Muscle of leg (tissue), 3 donors: ENCODE measurements at regions not wholly inside any gene's neighbourhood (a gene's known extent, or its start where the extent isn't known, plus 50 kb on each side); places are given as distances from the start of the nearest gene placed in this dataset.
"Not testable (repeated sequence)": the region's sequence is repeated elsewhere in the genome, so short reads cannot be mapped to it uniquely, and the experiment has no call there.

ENCODE experiments used
- DNase-seq: peaks from one replicate; pipeline ENCODE4 v3.0.0; 2013
- H3K27ac ChIP-seq: one replicate; pipeline ENCODE4 v1.5.1; 2013; ENCODE audit warnings: mild to moderate bottlenecking, low read length, control low read depth
- H3K27me3 ChIP-seq: one replicate; pipeline ENCODE4 v1.6.1; 2013; ENCODE audit warnings: low read length; ENCODE audit not compliant: control insufficient read depth, insufficient read depth
- H3K36me3 ChIP-seq: one replicate; pipeline ENCODE4 v1.6.1; 2013; ENCODE audit warnings: low read length; ENCODE audit not compliant: control insufficient read depth, insufficient read depth
- H3K4me1 ChIP-seq: one replicate; pipeline ENCODE4 v1.6.1; 2013; ENCODE audit warnings: low read length; ENCODE audit not compliant: control insufficient read depth, insufficient read depth
- H3K4me3 ChIP-seq: one replicate; pipeline ENCODE4 v1.5.1; 2013; ENCODE audit warnings: low read length, control low read depth
- H3K9me3 ChIP-seq: replicated peaks from 2 replicates; pipeline ENCODE4 v1.6.1; 2013; ENCODE audit warnings: low read depth, low read length; ENCODE audit not compliant: control insufficient read depth
- WGBS: methylation state at CpG from one replicate; pipeline ENCODE4 v1.1.5; 2013; ENCODE audit warnings: missing lambda C conversion rate; ENCODE audit not compliant: insufficient coverage; 5-methylcytosine and 5-hydroxymethylcytosine counted together

GRCh38 chr2:106010818-106011355 is 183.2 kb downstream of the UXS1 start:
- Histone ChIP-seq H3K4me3 (no peak overlapping the region), H3K36me3 (no peaks in the 10 kb centered on the region), H3K9me3 (peaks cover 14% of the 10 kb centered on the region), H3K4me1 (peaks cover 4% of the 10 kb centered on the region), H3K27ac (peak overlapping the region; percentile 47), H3K27me3 (no peaks in the 10 kb centered on the region)
- DNase-seq = no peak
- WGBS = 57% methylated on average over 4 of the region's 6 CpGs

- Histone ChIP-seq H3K4me3 (no peak overlapping the region), H3K27me3 (no peaks in the 10 kb centered on the region), H3K36me3 (no peaks in the 10 kb centered on the region), H3K4me1 (peaks cover 4% of the 10 kb centered on the region), H3K27ac (no peak overlapping the region), H3K9me3 (peaks cover 22% of the 10 kb centered on the region)
- WGBS = no CpG with 5 or more reads among the region's 1 CpG
- DNase-seq = no peak
Observed at GRCh38 chr2:106009096-106009495, 185.0 kb downstream of the UXS1 start.

- no CpG with 5 or more reads among the region's 1 CpG for WGBS
- H3K27ac ChIP-seq = no peak overlapping the region
- no peak for DNase-seq
- no peak overlapping the region for H3K4me3 ChIP-seq
- H3K36me3 ChIP-seq = no peaks in the 10 kb centered on the region
- H3K9me3 ChIP-seq = peaks cover 28% of the 10 kb centered on the region
- H3K27me3 ChIP-seq = no peaks in the 10 kb centered on the region
- H3K4me1 ChIP-seq = no peaks in the 10 kb centered on the region
Observed at GRCh38 chr2:106004851-106005250, 189.2 kb downstream of the UXS1 start.

- peak; percentile 46 for DNase-seq
- Histone ChIP-seq H3K9me3 (peaks cover 14% of the 10 kb centered on the region), H3K27me3 (no peaks in the 10 kb centered on the region), H3K4me1 (peaks cover 4% of the 10 kb centered on the region), H3K4me3 (no peak overlapping the region), H3K27ac (peak overlapping the region; percentile 7), H3K36me3 (no peaks in the 10 kb centered on the region)
- 20% methylated on average over 2 of the region's 6 CpGs for WGBS
Observed at GRCh38 chr2:105999211-105999989, 194.7 kb downstream of the UXS1 start.

- H3K4me3 ChIP-seq = no peak overlapping the region
- no peaks in the 10 kb centered on the region for H3K36me3 ChIP-seq
- H3K27me3 ChIP-seq = no peaks in the 10 kb centered on the region
- peaks cover 4% of the 10 kb centered on the region for H3K4me1 ChIP-seq
- DNase-seq = no peak
- no CpG with 5 or more reads among the region's 2 CpGs for WGBS
- H3K9me3 ChIP-seq = peaks cover 19% of the 10 kb centered on the region
- no peak overlapping the region for H3K27ac ChIP-seq
Observed at GRCh38 chr2:105997711-105998110, 196.4 kb downstream of the UXS1 start.

GRCh38 chr2:105990624-105991023 is 203.5 kb downstream of the UXS1 start:
- Histone ChIP-seq H3K4me1 (no peaks in the 10 kb centered on the region), H3K4me3 (no peak overlapping the region), H3K36me3 (no peaks in the 10 kb centered on the region), H3K27ac (no peak overlapping the region), H3K27me3 (no peaks in the 10 kb centered on the region), H3K9me3 (peaks cover 44% of the 10 kb centered on the region)
- WGBS = no CpG with 5 or more reads among the region's 6 CpGs
- no peak for DNase-seq

- 38% methylated on average over 1 of the region's 2 CpGs for WGBS
- DNase-seq, H3K4me3 ChIP-seq, H3K4me1 ChIP-seq, H3K27ac ChIP-seq, H3K27me3 ChIP-seq, H3K36me3 ChIP-seq: not testable (repeated sequence)
- peaks cover 41% of the 10 kb centered on the region for H3K9me3 ChIP-seq
Observed at GRCh38 chr2:105989803-105990202, 204.3 kb downstream of the UXS1 start.

- no peaks in the 10 kb centered on the region for H3K27me3 ChIP-seq
Observed at GRCh38 chr2:105989070-105989469, 205.0 kb downstream of the UXS1 start.

GRCh38 chr2:105977807-105978206 is 216.3 kb downstream of the UXS1 start:
- Histone ChIP-seq H3K27ac (no peak overlapping the region), H3K27me3 (peaks cover 2% of the 10 kb centered on the region)
- WGBS = no CpG with 5 or more reads among the region's 1 CpG

More at GRCh38 chr2:105989070-105989469, 205.0 kb downstream of the UXS1 start:
- H3K4me1 ChIP-seq = no peaks in the 10 kb centered on the region
- no peaks in the 10 kb centered on the region for H3K36me3 ChIP-seq
- H3K27ac ChIP-seq = no peak overlapping the region
- peaks cover 34% of the 10 kb centered on the region for H3K9me3 ChIP-seq
- no peak overlapping the region for H3K4me3 ChIP-seq
- no peak for DNase-seq

GRCh38 chr2:105977212-105977611 is 216.9 kb downstream of the UXS1 start:
- DNase-seq = no peak
- WGBS = 100% methylated on average over 4 of the region's 5 CpGs
- Histone ChIP-seq H3K4me1 (no peaks in the 10 kb centered on the region), H3K27me3 (peaks cover 2% of the 10 kb centered on the region), H3K27ac (no peak overlapping the region), H3K9me3 (peaks cover 6% of the 10 kb centered on the region), H3K4me3 (no peak overlapping the region), H3K36me3 (no peaks in the 10 kb centered on the region)

More at GRCh38 chr2:105977807-105978206, 216.3 kb downstream of the UXS1 start:
- no peak for DNase-seq
- no peaks in the 10 kb centered on the region for H3K36me3 ChIP-seq
- no peak overlapping the region for H3K4me3 ChIP-seq
- H3K9me3 ChIP-seq = peaks cover 6% of the 10 kb centered on the region
- H3K4me1 ChIP-seq = no peaks in the 10 kb centered on the region
